HG03460 (cell line): ENCODE measurements at regions not wholly inside any gene's neighbourhood (a gene's known extent, or its start where the extent isn't known, plus 50 kb on each side); places are given as distances from the start of the nearest gene placed in this dataset.

Experiments used
- ATAC-seq: cut with Tn5 transposase; IDR thresholded peaks from one replicate; pipeline ENCODE4 v1.9.1; 2021; ENCODE audit not compliant: unreplicated experiment

- no peak for ATAC-seq
Observed at GRCh38 chr4:81523672-81524327, 52.1 kb upstream of the RASGEF1B start.

GRCh38 chr4:81522711-81523110, 51.0 kb upstream of the RASGEF1B start:
- ATAC-seq = no peak

- ATAC-seq = no peak
Observed at GRCh38 chr4:81521708-81522107, 50.0 kb upstream of the RASGEF1B start.
